Endothelial cell of umbilical vein (primary cell): ENCODE measurements at regions not wholly inside any gene's neighbourhood (a gene's known extent, or its start where the extent isn't known, plus 50 kb on each side); places are given as distances from the start of the nearest gene placed in this dataset.

Experiments used
- CTCF ChIP-seq, 2 donors: IDR thresholded peaks; 1 replicate in 1 of 2; 2 replicates in 1 of 2; pipeline ENCODE4 v1.5.1; 2011; ENCODE audit warnings: low read length in 2 of 2, mild to moderate bottlenecking in 2 of 2, moderate library complexity in 2 of 2, control low read depth in 1 of 2, inconsistent platforms in 1 of 2, low read depth in 1 of 2; ENCODE audit not compliant: insufficient read depth in 1 of 2; ENCODE audit errors: extremely low read depth in 1 of 2
- EZH2 ChIP-seq: IDR thresholded peaks from 2 replicates; pipeline ENCODE4 v1.6.1; 2012; ENCODE audit warnings: borderline replicate concordance, low read depth, mild to moderate bottlenecking, moderate library complexity, low read length, inconsistent platforms; ENCODE audit not compliant: severe bottlenecking
- MAX ChIP-seq: IDR thresholded peaks from 2 replicates; pipeline ENCODE4 v1.6.1; 2011; ENCODE audit not compliant: insufficient read depth, insufficient read length
- MYC ChIP-seq: IDR thresholded peaks from one replicate; pipeline ENCODE4 v1.6.1; 2011; ENCODE audit warnings: mild to moderate bottlenecking, low read depth, low read length
- POLR2A ChIP-seq: IDR thresholded peaks from 2 replicates; pipeline ENCODE4 v1.6.1; 2012; ENCODE audit warnings: low read depth, mild to moderate bottlenecking, control low read depth, low read length
- POLR2AphosphoS5 ChIP-seq: IDR thresholded peaks from 2 replicates; pipeline ENCODE4 v1.6.1; 2012; ENCODE audit warnings: low read depth, mild to moderate bottlenecking, control low read depth, low read length, moderate library complexity; ENCODE audit not compliant: insufficient read depth

GRCh38 chr10:60654813-60655464 lies 123.3 kb upstream of the CDK1 start:
- TF ChIP-seq CTCF (IDR thresholded peaks at IDR 0.05; ENCODE audit: extremely low read depth in 1 of 2, insufficient read depth in 1 of 2, low read depth in 1 of 2, low read length in 2 of 2) = no peak
- no peak for TF ChIP-seq POLR2A
- TF ChIP-seq POLR2AphosphoS5 = no peak
- TF ChIP-seq MYC = no peak
- TF ChIP-seq EZH2 = no peak
- TF ChIP-seq MAX = no peak
